Mucosa of descending colon (tissue), 3 donors: ENCODE measurements at regions not wholly inside any gene's neighbourhood (a gene's known extent, or its start where the extent isn't known, plus 50 kb on each side); places are given as distances from the start of the nearest gene placed in this dataset.

Experiments
- ATAC-seq: fragments of 200-7000 bp; cut with Tn5 transposase; one replicate; pipeline ENCODE4 v1.9.1; 2020; ENCODE audit warnings: mild to moderate bottlenecking, moderate library complexity
- DNase-seq, 3 donors: peaks; one replicate each; pipeline ENCODE4 v3.0.0-alpha.2; 2020
- H3K36me3 ChIP-seq: fragments of 200-600 bp; one replicate; pipeline ENCODE4 v1.8.0; 2021; ENCODE audit warnings: low read depth, mild to moderate bottlenecking
- H3K4me1 ChIP-seq: fragments of 200-600 bp; one replicate; pipeline ENCODE4 v1.8.0; 2021; ENCODE audit warnings: low read depth, mild to moderate bottlenecking
- H3K4me3 ChIP-seq: fragments of 200-600 bp; one replicate; pipeline ENCODE4 v1.8.0; 2021; ENCODE audit warnings: mild to moderate bottlenecking
- H3K9me3 ChIP-seq: fragments of 200-600 bp; one replicate; pipeline ENCODE4 v1.8.0; 2021; ENCODE audit warnings: mild to moderate bottlenecking
- intact Hi-C, 2 donors: fragments of 100-400 bp; cut with DNase I in 1 of 2; cut with micrococcal nuclease in 1 of 2; formaldehyde crosslinking; loops; one replicate each; pipeline versions ENCODE4 v1.11.0 to v1.11.1; 2022; cut with DNase I, micrococcal nuclease
- TF ChIP-seq, protein P1 (sequence below): fragments of 200-600 bp; IDR thresholded peaks from one replicate; pipeline ENCODE4 v1.8.0; 2022; ENCODE audit warnings: antibody characterized with exemption, mild to moderate bottlenecking
- donor health status: DM: no; HTN: no; CAD: no; lungs with moderate emphysema.
- donor health status: DM: no; HTN: no; CAD: no.
- donor health status: DM: no; HTN: yes; CAD: no.

DNA sequence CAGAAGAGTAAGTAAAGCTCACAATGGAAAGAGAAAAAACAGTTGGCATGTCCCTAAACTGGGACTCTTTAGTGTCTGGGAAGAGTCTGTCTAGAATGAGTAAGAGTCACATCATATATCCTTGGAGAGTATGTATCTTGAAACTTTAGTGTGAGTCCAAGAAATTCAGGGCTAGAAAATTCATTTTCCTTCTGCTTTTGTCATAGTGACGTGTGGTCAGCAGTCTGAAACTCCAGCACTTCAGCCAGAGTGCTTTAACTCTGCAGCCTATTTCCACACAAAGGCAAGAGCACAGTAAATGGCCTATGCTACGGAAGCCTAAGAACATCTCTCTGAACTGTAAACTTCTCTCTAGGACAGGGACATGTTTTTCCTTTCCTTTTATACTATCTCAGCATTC lies 174.1 kb downstream of the FAM181B start:
- no peaks in the 10 kb centered on the region for H3K9me3 ChIP-seq
- TF ChIP-seq, protein P1, sequence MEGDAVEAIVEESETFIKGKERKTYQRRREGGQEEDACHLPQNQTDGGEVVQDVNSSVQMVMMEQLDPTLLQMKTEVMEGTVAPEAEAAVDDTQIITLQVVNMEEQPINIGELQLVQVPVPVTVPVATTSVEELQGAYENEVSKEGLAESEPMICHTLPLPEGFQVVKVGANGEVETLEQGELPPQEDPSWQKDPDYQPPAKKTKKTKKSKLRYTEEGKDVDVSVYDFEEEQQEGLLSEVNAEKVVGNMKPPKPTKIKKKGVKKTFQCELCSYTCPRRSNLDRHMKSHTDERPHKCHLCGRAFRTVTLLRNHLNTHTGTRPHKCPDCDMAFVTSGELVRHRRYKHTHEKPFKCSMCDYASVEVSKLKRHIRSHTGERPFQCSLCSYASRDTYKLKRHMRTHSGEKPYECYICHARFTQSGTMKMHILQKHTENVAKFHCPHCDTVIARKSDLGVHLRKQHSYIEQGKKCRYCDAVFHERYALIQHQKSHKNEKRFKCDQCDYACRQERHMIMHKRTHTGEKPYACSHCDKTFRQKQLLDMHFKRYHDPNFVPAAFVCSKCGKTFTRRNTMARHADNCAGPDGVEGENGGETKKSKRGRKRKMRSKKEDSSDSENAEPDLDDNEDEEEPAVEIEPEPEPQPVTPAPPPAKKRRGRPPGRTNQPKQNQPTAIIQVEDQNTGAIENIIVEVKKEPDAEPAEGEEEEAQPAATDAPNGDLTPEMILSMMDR: no peak
- no peaks in the 10 kb centered on the region for H3K4me1 ChIP-seq
- intact Hi-C loops: no loop called here
- DNase-seq: no peak
- no peak for ATAC-seq
- no peaks in the 10 kb centered on the region for H3K36me3 ChIP-seq
- H3K4me3 ChIP-seq: no peak overlapping the region

DNA sequence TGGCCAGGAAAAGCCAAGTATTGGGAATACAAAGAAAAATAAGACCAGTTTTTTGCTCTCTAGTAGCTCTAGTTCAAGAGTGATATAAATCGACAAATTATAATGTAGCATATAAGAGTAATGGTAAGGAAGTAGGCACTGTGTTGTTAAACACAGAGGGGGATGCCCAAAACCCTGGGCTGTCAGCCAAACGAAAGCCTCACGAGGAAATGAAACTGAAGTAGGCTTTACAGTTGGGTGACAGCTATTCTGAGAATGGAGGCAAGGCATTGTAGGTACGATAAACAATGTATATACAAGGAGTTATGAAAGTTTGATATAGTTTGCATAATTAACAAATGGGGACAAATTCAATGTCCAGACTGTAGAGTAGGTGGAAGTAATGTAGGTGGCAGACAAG lies 176.4 kb downstream of the FAM181B start:
- Histone ChIP-seq H3K4me1 (no peaks in the 10 kb centered on the region), H3K9me3 (no peaks in the 10 kb centered on the region), H3K36me3 (no peaks in the 10 kb centered on the region), H3K4me3 (no peak overlapping the region)
- TF ChIP-seq, protein P1: no peak
- ATAC-seq (peak; percentile 34), DNase-seq (peak in 2 of 3 donors; percentile 25 to 31)
- intact Hi-C loops: no loop called here

DNA sequence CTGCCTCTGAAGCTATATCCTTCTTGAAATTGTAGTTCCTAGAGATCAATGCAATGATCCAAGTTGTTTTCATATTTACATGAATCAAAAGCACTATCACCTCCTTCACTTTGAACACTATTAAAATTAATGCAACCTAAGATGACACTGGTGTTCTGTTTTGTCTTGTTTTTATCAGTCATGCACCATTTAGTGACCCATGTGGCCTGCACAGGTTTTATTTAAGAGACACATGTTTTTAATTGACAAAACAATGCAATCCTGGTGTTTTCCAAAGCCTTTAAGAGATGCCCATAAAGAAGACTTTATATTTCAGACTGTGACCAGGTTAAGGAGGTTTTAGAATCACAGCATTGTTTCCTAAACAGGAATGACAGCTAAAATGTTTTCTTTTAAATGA lies 177.5 kb downstream of the FAM181B start:
- H3K36me3 ChIP-seq: no peaks in the 10 kb centered on the region
- ATAC-seq: no peak
- H3K4me3 ChIP-seq: no peak overlapping the region
- no peaks in the 10 kb centered on the region for H3K9me3 ChIP-seq
- no peaks in the 10 kb centered on the region for H3K4me1 ChIP-seq
- DNase-seq: no peak
- intact Hi-C loops: no loop called here
- TF ChIP-seq, protein P1: no peak

DNA sequence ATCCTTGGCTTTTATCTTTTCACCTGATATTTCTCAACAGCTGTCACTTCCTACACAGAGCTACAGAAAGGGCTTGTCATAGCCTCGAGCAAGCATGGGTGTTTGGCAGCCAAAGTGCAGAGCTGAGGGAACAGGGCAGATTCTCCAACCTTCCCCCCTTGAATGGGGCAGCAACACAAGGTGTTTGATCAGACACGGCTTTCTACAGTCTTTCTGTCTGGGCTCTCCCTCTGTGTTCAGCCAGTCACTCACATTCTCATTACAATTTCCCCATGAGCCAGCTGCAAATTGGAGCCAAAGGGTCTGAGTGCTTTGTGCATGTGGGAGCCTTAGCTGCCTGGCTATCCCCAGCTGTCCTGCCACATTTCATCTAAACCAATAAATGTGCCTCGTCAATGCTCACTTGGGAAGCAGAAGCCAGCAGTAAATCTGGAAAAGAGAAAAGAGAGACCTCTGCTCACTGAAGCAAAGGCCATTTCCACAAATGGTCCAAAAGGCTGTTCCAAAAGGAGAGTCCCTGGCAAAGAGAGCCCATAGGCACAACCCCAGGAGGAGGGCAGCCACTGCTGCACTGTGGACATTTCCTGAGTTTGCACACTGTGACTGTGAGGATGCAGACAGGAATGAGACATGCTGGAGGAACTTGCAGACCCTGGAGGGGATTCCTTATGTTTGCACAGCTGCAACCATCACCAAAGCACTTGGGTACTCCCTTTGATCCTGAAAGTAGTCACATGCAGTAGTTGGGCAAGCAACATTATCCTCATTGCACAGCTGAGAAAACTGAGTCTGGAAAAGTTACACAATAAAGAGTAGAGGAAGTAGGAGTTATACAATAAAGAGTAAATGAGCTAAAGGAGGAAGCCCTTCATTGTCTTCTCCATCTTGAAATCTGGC lies 186.8 kb downstream of the FAM181B start:
- Histone ChIP-seq H3K4me1 (no peaks in the 10 kb centered on the region), H3K4me3 (no peak overlapping the region), H3K36me3 (no peaks in the 10 kb centered on the region), H3K9me3 (no peaks in the 10 kb centered on the region)
- intact Hi-C loops: no loop called here
- no peak for DNase-seq
- no peak for ATAC-seq
- TF ChIP-seq, protein P1: no peak

DNA sequence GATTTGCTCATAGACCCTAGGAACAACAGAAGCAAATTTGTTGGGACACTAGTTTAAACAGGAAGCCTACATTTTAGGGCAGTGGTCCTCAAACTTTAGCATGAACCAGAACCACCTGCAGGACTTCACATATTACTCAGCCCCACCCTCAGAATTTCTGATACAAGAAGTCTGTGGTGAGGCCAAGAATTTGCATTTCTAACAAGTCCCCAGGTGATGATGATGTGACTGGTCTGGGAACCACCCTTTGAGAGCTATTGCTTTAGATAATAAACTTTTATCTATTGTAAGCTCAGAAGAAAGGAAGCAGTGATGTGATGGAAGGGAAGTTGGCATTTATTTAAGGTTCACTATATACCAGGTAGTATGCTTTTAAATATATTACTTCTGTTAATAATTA lies 194.0 kb downstream of the FAM181B start:
- TF ChIP-seq, protein P1: no peak
- H3K9me3 ChIP-seq: no peaks in the 10 kb centered on the region
- no peaks in the 10 kb centered on the region for H3K36me3 ChIP-seq
- no peaks in the 10 kb centered on the region for H3K4me1 ChIP-seq
- no peak overlapping the region for H3K4me3 ChIP-seq
- DNase-seq (no peak), ATAC-seq (no peak)
- intact Hi-C loops: no loop called here
